Parathyroid adenoma (tissue), 2 donors: ENCODE measurements at regions not wholly inside any gene's neighbourhood (a gene's known extent, or its start where the extent isn't known, plus 50 kb on each side); places are given as distances from the start of the nearest gene placed in this dataset.

Source experiments
- H2AFZ ChIP-seq: fragments of 300-600 bp; sonication (generic); one replicate; pipeline ENCODE4 v1.7.0; 2017; ENCODE audit warnings: antibody characterized with exemption, mild to moderate bottlenecking
- H3K27ac ChIP-seq: fragments of 300-600 bp; sonication (generic); one replicate; pipeline ENCODE4 v1.7.0; 2017
- H3K27me3 ChIP-seq: fragments of 300-600 bp; sonication (generic); one replicate; pipeline ENCODE4 v1.7.0; 2017; ENCODE audit warnings: low read length; ENCODE audit not compliant: control insufficient read depth, insufficient read depth
- H3K36me3 ChIP-seq: fragments of 300-600 bp; sonication (generic); one replicate; pipeline ENCODE4 v1.7.0; 2017; ENCODE audit warnings: low read length; ENCODE audit not compliant: control insufficient read depth, insufficient read depth
- H3K4me1 ChIP-seq: fragments of 300-600 bp; sonication (generic); one replicate; pipeline ENCODE4 v1.7.0; 2017; ENCODE audit warnings: control low read depth
- H3K4me2 ChIP-seq: fragments of 300-600 bp; sonication (generic); one replicate; pipeline ENCODE4 v1.7.0; 2017; ENCODE audit warnings: low read length
- H3K4me3 ChIP-seq: fragments of 300-600 bp; sonication (generic); one replicate; pipeline ENCODE4 v1.7.0; 2017; ENCODE audit warnings: low read depth, low read length
- H3K79me2 ChIP-seq: fragments of 300-600 bp; sonication (generic); one replicate; pipeline ENCODE4 v1.7.0; 2017; ENCODE audit warnings: control low read depth
- H3K9ac ChIP-seq: fragments of 300-600 bp; sonication (generic); one replicate; pipeline ENCODE4 v1.7.0; 2017; ENCODE audit warnings: mild to moderate bottlenecking
- H3K9me3 ChIP-seq: fragments of 300-600 bp; sonication (generic); one replicate; pipeline ENCODE4 v1.7.0; 2017; ENCODE audit warnings: low read length; ENCODE audit not compliant: control insufficient read depth
- TF ChIP-seq, protein P1 (sequence below): fragments of 300-600 bp; sonication (generic); IDR thresholded peaks from one replicate; pipeline ENCODE4 v1.7.0; 2017; ENCODE audit warnings: antibody characterized with exemption, mild to moderate bottlenecking
- donor health status: primary hyperparathyroidism.

DNA sequence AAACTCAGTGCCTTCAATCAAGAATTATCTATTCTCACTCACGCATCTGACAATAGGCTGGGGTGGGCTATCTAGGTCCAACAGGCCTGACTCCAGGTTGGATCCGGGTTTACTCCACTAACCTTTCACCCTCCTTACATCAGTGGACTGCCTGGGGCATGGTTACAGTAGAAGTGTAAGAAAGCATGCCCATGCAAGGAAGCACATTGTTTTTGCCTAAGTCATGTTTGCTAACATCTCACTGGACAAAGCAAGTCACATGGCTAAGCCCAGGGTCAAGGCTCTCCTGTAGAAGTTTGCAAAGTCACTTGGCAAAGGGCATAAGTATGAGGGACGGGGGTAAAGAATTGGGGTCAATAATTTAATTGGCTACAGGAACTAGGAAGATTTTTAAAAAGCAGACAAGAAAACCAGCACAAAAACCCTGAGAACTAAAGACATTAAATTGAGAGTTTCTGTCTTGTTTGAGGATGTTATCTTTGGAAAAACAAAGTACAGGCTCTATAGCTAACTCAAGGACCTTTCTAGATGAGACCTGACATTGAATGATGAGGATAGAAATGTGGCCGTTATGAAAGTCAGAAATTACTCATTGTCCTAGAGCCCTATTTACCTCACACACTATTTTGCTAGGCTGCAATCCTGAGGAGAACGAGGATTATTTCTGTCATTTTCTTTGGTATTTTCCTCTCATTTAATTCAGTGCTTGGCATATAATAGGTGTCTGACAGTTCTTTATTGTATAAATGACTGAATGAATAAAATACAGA, 214.2 kb downstream of the IL20RB start:
- H3K36me3 ChIP-seq, result no peaks in the 10 kb centered on the region
- no peak overlapping the region for H3K27ac ChIP-seq
- H2AFZ ChIP-seq, result no peak overlapping the region
- no peaks in the 10 kb centered on the region for H3K4me1 ChIP-seq
- H3K4me2 ChIP-seq, result no peak overlapping the region
- H3K9ac ChIP-seq, result no peak overlapping the region
- TF ChIP-seq, protein P1, sequence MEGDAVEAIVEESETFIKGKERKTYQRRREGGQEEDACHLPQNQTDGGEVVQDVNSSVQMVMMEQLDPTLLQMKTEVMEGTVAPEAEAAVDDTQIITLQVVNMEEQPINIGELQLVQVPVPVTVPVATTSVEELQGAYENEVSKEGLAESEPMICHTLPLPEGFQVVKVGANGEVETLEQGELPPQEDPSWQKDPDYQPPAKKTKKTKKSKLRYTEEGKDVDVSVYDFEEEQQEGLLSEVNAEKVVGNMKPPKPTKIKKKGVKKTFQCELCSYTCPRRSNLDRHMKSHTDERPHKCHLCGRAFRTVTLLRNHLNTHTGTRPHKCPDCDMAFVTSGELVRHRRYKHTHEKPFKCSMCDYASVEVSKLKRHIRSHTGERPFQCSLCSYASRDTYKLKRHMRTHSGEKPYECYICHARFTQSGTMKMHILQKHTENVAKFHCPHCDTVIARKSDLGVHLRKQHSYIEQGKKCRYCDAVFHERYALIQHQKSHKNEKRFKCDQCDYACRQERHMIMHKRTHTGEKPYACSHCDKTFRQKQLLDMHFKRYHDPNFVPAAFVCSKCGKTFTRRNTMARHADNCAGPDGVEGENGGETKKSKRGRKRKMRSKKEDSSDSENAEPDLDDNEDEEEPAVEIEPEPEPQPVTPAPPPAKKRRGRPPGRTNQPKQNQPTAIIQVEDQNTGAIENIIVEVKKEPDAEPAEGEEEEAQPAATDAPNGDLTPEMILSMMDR, result no peak
- no peaks in the 10 kb centered on the region for H3K79me2 ChIP-seq
- no peak overlapping the region for H3K4me3 ChIP-seq
- H3K9me3 ChIP-seq, result no peaks in the 10 kb centered on the region
- no peaks in the 10 kb centered on the region for H3K27me3 ChIP-seq

DNA sequence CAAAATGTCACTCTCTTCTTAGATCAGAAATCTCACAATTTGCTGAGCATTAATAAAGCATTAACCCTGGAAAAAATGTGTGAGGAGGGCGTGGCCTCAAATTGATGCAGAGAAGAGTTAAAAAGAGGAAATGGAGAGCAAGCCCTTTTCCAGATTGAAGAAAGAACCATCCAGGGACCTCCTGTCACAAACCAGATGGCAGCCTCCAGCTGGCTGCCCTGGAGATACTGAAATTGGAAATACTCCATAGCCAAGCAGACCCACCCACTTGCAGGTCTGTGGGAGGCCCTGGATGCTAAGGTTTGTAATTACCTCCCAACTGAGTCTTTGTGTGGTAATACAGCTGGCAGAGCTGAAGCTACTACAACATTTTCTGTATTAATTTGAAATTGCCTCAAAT, 214.9 kb downstream of the IL20RB start:
- H3K36me3 ChIP-seq, result no peaks in the 10 kb centered on the region

DNA sequence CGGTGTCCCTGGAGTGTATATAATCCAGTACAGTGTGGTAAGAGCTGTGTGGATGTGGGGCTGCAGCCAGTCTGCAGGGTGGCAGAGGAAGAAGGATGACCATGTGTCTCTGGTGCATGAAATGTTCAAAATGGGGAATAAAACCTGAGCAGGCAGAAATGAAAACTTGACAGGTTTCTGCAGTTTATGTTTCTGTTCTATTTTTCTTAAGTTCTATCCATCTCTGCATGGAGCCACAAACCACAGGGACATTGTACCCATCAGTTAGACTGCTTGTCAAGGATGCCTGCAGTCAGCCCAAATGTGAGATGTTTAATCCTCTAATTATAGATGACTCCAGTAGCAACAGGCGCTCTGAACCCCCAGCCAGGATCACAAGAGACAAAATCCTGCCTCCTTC, 216.7 kb downstream of the IL20RB start:
- no peaks in the 10 kb centered on the region for H3K9me3 ChIP-seq
- H3K27ac ChIP-seq, result no peak overlapping the region
- H3K9ac ChIP-seq, result no peak overlapping the region
- no peak overlapping the region for H2AFZ ChIP-seq
- H3K4me1 ChIP-seq, result no peaks in the 10 kb centered on the region
- TF ChIP-seq, protein P1, result no peak
- no peak overlapping the region for H3K4me2 ChIP-seq
- H3K79me2 ChIP-seq, result no peaks in the 10 kb centered on the region
- H3K36me3 ChIP-seq, result no peaks in the 10 kb centered on the region
- no peak overlapping the region for H3K4me3 ChIP-seq
- no peaks in the 10 kb centered on the region for H3K27me3 ChIP-seq

More for the DNA sequence above, 214.9 kb downstream of the IL20RB start:
- H3K27ac ChIP-seq, result no peak overlapping the region
- TF ChIP-seq, protein P1, result no peak
- no peak overlapping the region for H3K4me2 ChIP-seq
- no peaks in the 10 kb centered on the region for H3K79me2 ChIP-seq
- no peak overlapping the region for H3K9ac ChIP-seq
- H3K4me1 ChIP-seq, result no peaks in the 10 kb centered on the region
- H3K27me3 ChIP-seq, result no peaks in the 10 kb centered on the region
- H3K9me3 ChIP-seq, result no peaks in the 10 kb centered on the region
- no peak overlapping the region for H3K4me3 ChIP-seq
- no peak overlapping the region for H2AFZ ChIP-seq

DNA sequence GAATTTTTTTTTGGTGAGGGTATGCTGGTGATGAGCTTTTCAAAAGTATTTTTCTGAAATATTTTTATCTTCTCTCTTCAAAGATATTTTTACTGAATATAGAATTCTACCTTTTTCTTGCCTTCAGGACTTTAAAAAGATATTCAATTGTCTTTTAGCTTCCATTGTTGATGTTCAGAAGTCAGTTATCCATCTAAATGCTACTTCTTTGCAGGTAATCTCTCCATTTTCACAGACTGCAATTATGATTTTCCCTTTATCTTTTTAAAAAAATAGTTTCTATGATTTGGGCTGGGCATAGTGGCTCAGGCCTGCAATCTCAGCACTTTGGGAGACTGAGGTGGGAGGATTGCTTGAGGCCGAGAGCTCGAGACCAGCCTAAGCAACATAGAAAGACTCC, 222.4 kb downstream of the IL20RB start:
- TF ChIP-seq, protein P1, result no peak
- no peak overlapping the region for H3K4me3 ChIP-seq
- H2AFZ ChIP-seq, result no peak overlapping the region
- H3K9me3 ChIP-seq, result no peaks in the 10 kb centered on the region
- no peaks in the 10 kb centered on the region for H3K79me2 ChIP-seq
- H3K4me1 ChIP-seq, result no peaks in the 10 kb centered on the region
- no peaks in the 10 kb centered on the region for H3K27me3 ChIP-seq
- H3K27ac ChIP-seq, result no peak overlapping the region
- H3K4me2 ChIP-seq, result no peak overlapping the region
- H3K36me3 ChIP-seq, result no peaks in the 10 kb centered on the region
- H3K9ac ChIP-seq, result no peak overlapping the region
